CD1c-positive myeloid dendritic cell (primary cell): ENCODE measurements at regions not wholly inside any gene's neighbourhood (a gene's known extent, or its start where the extent isn't known, plus 50 kb on each side); places are given as distances from the start of the nearest gene placed in this dataset.
"Not testable (repeated sequence)": the region's sequence is repeated elsewhere in the genome, so short reads cannot be mapped to it uniquely, and the experiment has no call there.

Source experiments
- DNase-seq: peaks from one replicate; pipeline ENCODE4 v3.0.0-alpha.2; 2016; ENCODE audit errors: extremely low spot score

- no peak for DNase-seq
Measured at GRCh38 chr3:162398554-162398953, 901.9 kb downstream of the OTOL1 start.

GRCh38 chr3:162400697-162401096 lies 904.1 kb downstream of the OTOL1 start:
- no peak for DNase-seq

GRCh38 chr3:162411556-162411955 lies 914.9 kb downstream of the OTOL1 start:
- not testable (repeated sequence) for DNase-seq

GRCh38 chr3:162421721-162422120 lies 925.1 kb downstream of the OTOL1 start:
- DNase-seq: no peak

- no peak for DNase-seq
Measured at GRCh38 chr3:162428192-162428591, 931.6 kb downstream of the OTOL1 start.

GRCh38 chr3:162435750-162436149 lies 939.1 kb downstream of the OTOL1 start:
- DNase-seq: no peak

- no peak for DNase-seq
Measured at GRCh38 chr3:162436826-162437225, 940.2 kb downstream of the OTOL1 start.

- no peak for DNase-seq
Measured at GRCh38 chr3:162437480-162437879, 940.9 kb downstream of the OTOL1 start.

GRCh38 chr3:162441716-162442115 lies 945.1 kb downstream of the OTOL1 start:
- DNase-seq: no peak

- DNase-seq: no peak
Measured at GRCh38 chr3:162443376-162443775, 946.8 kb downstream of the OTOL1 start.

- DNase-seq: no peak
Measured at GRCh38 chr3:162468791-162469190, 972.2 kb downstream of the OTOL1 start.

GRCh38 chr3:162487138-162487537 lies 990.5 kb downstream of the OTOL1 start:
- DNase-seq: no peak

- no peak for DNase-seq
Measured at GRCh38 chr3:162489853-162490252, 993.2 kb downstream of the OTOL1 start.

GRCh38 chr3:162491952-162492351 lies 995.3 kb downstream of the OTOL1 start:
- no peak for DNase-seq

- no peak for DNase-seq
Measured at GRCh38 chr3:162492446-162493081, 996.0 kb downstream of the OTOL1 start.

GRCh38 chr3:162498626-162499025 lies 1002.0 kb downstream of the OTOL1 start:
- DNase-seq: no peak

- DNase-seq: no peak
Measured at GRCh38 chr3:162507397-162507796, 1010.8 kb downstream of the OTOL1 start.

- no peak for DNase-seq
Measured at GRCh38 chr3:162512488-162512887, 1015.9 kb downstream of the OTOL1 start.

GRCh38 chr3:162517110-162517509 lies 1020.5 kb downstream of the OTOL1 start:
- no peak for DNase-seq

GRCh38 chr3:162521669-162522068 lies 1025.1 kb downstream of the OTOL1 start:
- no peak for DNase-seq

- no peak for DNase-seq
Measured at GRCh38 chr3:162525066-162525742, 1028.6 kb downstream of the OTOL1 start.

- no peak for DNase-seq
Measured at GRCh38 chr3:162525771-162526170, 1029.2 kb downstream of the OTOL1 start.

GRCh38 chr3:162534431-162534830 lies 1037.8 kb downstream of the OTOL1 start:
- no peak for DNase-seq

GRCh38 chr3:162538491-162538890 lies 1041.9 kb downstream of the OTOL1 start:
- DNase-seq: no peak
